Neural crest cell (in vitro differentiated cells): ENCODE measurements at regions not wholly inside any gene's neighbourhood (a gene's known extent, or its start where the extent isn't known, plus 50 kb on each side); places are given as distances from the start of the nearest gene placed in this dataset.

Source experiments
- DNase-seq: peaks from one replicate; pipeline ENCODE4 v3.0.0; 2021; ENCODE audit warnings: low read depth, mixed read lengths, low spot score
- H3K27ac Mint-ChIP-seq: one replicate; pipeline ENCODE4 v1.8.0; 2021; ENCODE audit warnings: mild to moderate bottlenecking, mixed read lengths; ENCODE audit not compliant: unreplicated experiment
- H3K27me3 Mint-ChIP-seq: 2 replicates; pipeline ENCODE4 v1.8.0; 2021; ENCODE audit warnings: low read depth, mild to moderate bottlenecking, mixed read lengths
- H3K36me3 Mint-ChIP-seq: 2 replicates; pipeline ENCODE4 v1.8.0; 2021; ENCODE audit warnings: low read depth, mild to moderate bottlenecking, mixed read lengths
- H3K4me1 Mint-ChIP-seq: 2 replicates; pipeline ENCODE4 v1.8.0; 2021; ENCODE audit warnings: mixed read lengths
- H3K4me3 Mint-ChIP-seq: one replicate; pipeline ENCODE4 v1.8.0; 2021; ENCODE audit warnings: mild to moderate bottlenecking, mixed read lengths
- H3K9me3 Mint-ChIP-seq: 2 replicates; pipeline ENCODE4 v1.8.0; 2021; ENCODE audit warnings: mixed read lengths
- TF ChIP-seq, protein P1 (sequence below): fragments of 200-600 bp; sonication (generic); conservative IDR thresholded peaks from 2 replicates; pipeline ENCODE4 v1.5.0; 2021; ENCODE audit warnings: antibody characterized with exemption, mild to moderate bottlenecking

DNA sequence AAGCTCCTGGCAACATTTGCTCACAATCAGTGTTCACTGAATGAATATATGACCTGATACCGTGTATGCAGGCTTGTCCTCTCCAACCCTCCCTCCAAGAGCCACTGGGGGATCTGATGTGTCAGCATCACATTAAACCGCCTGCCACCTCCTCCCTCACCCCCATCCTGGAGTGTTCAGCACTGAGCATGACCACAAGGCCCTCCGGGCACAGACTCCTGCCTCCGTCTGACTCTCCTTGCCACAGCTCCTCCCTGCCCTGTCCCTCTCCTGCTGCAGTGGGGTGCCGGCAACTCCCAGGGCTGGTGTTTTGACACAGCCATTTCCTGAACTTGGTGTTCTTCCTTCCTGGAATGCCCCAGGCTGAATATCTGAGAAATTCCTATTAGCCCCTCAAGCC lies 136.7 kb downstream of the FCRL5 start:
- no peaks in the 10 kb centered on the region for H3K4me1 Mint-ChIP-seq
- H3K4me3 Mint-ChIP-seq: no peak overlapping the region
- peaks cover 9% of the 10 kb centered on the region for H3K27me3 Mint-ChIP-seq
- TF ChIP-seq, protein P1, sequence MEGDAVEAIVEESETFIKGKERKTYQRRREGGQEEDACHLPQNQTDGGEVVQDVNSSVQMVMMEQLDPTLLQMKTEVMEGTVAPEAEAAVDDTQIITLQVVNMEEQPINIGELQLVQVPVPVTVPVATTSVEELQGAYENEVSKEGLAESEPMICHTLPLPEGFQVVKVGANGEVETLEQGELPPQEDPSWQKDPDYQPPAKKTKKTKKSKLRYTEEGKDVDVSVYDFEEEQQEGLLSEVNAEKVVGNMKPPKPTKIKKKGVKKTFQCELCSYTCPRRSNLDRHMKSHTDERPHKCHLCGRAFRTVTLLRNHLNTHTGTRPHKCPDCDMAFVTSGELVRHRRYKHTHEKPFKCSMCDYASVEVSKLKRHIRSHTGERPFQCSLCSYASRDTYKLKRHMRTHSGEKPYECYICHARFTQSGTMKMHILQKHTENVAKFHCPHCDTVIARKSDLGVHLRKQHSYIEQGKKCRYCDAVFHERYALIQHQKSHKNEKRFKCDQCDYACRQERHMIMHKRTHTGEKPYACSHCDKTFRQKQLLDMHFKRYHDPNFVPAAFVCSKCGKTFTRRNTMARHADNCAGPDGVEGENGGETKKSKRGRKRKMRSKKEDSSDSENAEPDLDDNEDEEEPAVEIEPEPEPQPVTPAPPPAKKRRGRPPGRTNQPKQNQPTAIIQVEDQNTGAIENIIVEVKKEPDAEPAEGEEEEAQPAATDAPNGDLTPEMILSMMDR: no peak
- H3K9me3 Mint-ChIP-seq: peaks cover 2% of the 10 kb centered on the region
- no peak for DNase-seq
- H3K27ac Mint-ChIP-seq: no peak overlapping the region
- H3K36me3 Mint-ChIP-seq: no peaks in the 10 kb centered on the region

DNA sequence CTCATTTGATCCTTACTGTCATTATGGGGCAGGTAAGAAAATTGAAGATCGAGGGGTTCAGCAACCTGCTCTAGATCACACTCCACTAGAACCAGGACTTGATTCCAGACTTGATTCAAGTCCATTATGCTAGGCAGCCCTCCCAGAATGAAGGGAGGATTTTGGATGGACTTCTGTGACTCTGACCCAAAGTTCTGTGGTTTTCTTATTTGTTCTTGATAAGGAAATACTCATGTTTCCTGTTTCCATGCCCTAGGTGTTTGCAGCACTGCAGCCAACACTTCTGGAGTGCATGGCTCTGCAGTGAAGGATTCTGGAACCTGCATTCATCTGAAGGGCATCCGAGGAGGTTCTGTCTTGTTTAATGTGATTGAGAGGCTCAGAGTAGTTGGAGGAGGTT lies 140.0 kb downstream of the FCRL5 start:
- Mint-ChIP-seq H3K4me1 (no peaks in the 10 kb centered on the region), H3K4me3 (no peak overlapping the region), H3K36me3 (no peaks in the 10 kb centered on the region), H3K27ac (no peak overlapping the region), H3K27me3 (peaks cover 5% of the 10 kb centered on the region), H3K9me3 (no peaks in the 10 kb centered on the region)
- TF ChIP-seq, protein P1: no peak
- DNase-seq: no peak

DNA sequence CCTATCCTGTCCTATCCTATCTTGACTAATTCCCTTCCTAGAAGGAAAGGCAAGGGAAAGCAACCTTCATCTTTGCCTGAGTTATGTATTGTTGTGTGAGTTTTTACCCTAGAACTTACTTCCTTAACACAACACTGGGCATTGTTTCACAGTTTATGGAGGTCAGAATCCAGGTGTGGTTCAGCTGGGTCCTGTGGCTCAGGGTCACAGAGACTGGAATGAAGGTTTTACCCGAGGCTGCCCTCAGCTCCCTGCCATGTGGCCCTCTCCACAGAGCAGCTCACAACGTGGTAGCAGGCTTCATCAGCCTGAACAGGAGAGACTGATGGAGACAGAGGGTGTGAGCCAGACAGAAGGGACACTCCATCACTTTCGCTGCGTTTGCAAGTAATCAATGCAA lies 140.5 kb downstream of the FCRL5 start:
- no peak overlapping the region for H3K27ac Mint-ChIP-seq
- no peak for DNase-seq
- H3K9me3 Mint-ChIP-seq: no peaks in the 10 kb centered on the region
- H3K36me3 Mint-ChIP-seq: no peaks in the 10 kb centered on the region
- no peaks in the 10 kb centered on the region for H3K4me1 Mint-ChIP-seq
- no peak overlapping the region for H3K4me3 Mint-ChIP-seq
- TF ChIP-seq, protein P1: no peak
- peaks cover 5% of the 10 kb centered on the region for H3K27me3 Mint-ChIP-seq

DNA sequence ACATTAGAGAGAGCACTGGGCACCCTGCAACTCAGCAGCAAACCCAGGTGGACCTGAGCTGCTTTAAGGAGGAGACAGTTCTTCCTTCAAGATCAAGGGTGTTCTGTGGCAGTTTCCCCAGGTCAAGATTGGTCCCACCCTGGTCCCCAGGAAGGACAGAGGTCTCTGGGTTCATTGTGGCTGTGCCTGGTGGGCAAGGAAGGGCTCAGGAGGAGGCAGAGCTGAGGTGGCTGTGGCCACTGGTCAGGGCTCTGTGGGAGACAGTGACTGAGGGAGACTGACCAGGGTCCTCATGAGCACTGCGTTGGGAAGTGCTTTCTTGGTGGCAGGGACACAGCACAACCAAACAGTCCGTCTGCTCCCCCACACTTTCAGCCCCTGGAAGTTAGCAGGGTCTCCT lies 141.3 kb downstream of the FCRL5 start:
- Mint-ChIP-seq H3K4me3 (no peak overlapping the region), H3K27ac (no peak overlapping the region), H3K9me3 (no peaks in the 10 kb centered on the region), H3K27me3 (peaks cover 5% of the 10 kb centered on the region), H3K4me1 (no peaks in the 10 kb centered on the region), H3K36me3 (no peaks in the 10 kb centered on the region)
- TF ChIP-seq, protein P1: no peak
- DNase-seq: no peak

DNA sequence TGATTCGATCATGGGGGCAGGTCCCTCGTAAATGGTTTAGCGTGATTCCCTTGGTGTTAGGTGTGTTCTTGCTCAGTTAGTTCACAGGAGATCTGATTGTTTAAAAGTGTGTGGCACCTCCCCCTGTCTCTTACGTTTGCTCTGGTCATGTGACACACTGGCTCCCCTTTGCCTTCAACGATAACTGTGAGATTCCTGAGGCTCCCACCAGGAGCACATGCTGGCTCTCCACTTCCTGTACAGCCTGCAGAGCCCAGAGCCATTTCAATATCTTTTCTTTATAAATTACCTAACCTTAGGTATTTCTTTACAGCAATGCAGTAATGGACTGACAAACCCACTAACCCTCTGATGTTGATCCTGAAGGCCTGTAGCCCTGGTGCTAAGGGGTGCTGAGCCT lies 141.9 kb downstream of the FCRL5 start:
- H3K4me3 Mint-ChIP-seq: no peak overlapping the region
- DNase-seq: no peak

More for the DNA sequence above, 141.9 kb downstream of the FCRL5 start:
- Mint-ChIP-seq H3K27ac (no peak overlapping the region), H3K36me3 (no peaks in the 10 kb centered on the region), H3K4me1 (no peaks in the 10 kb centered on the region), H3K27me3 (peaks cover 5% of the 10 kb centered on the region), H3K9me3 (no peaks in the 10 kb centered on the region)
- TF ChIP-seq, protein P1: no peak
